ENCODE measurements at regions not wholly inside any gene's neighbourhood (a gene's known extent, or its start where the extent isn't known, plus 50 kb on each side); places are given as distances from the start of the nearest gene placed in this dataset.

GRCh38 chr7:125061776-125062397 is 132.3 kb upstream of the POT1 start (continued):
- TF ChIP-seq CHD1 (IDR thresholded peaks at IDR 0.05; ENCODE audit: low read length) (no peak), C11orf30 (IDR thresholded peaks at IDR 0.05; ENCODE audit: low read depth) (peak; percentile 52; the same call in 1 of the 2 replicates), ZNF830 (CRISPR knock-in tag; IDR thresholded peaks at IDR 0.05) (no peak), CHD2 (IDR thresholded peaks at IDR 0.05; ENCODE audit: low read depth, low read length) (no peak), ZBTB5 (IDR thresholded peaks at IDR 0.05) (no peak), CEBPZ (IDR thresholded peaks at IDR 0.05; ENCODE audit: borderline replicate concordance, low read depth, low read length) (no peak), ZFX (CRISPR knock-in tag; IDR thresholded peaks at IDR 0.05) (no peak), PCBP2 (IDR thresholded peaks at IDR 0.05; ENCODE audit: low read depth, low read length, poor library complexity, severe bottlenecking) (no peak), ZNF740 (CRISPR knock-in tag; IDR thresholded peaks at IDR 0.05) (no peak), ZNF740 (tag; IDR thresholded peaks at IDR 0.05) (no peak), NR2F6 (CRISPR knock-in tag; IDR thresholded peaks at IDR 0.05) (no peak), ZNF785 (CRISPR knock-in tag; IDR thresholded peaks at IDR 0.05) (no peak), SRF (CRISPR knock-in tag; IDR thresholded peaks at IDR 0.05) (no peak), SMARCA4 (IDR thresholded peaks at IDR 0.05) (peak; percentile 73), EGR1 (conservative IDR thresholded peaks at IDR 0.05) (no peak), U2AF1 (optimal IDR thresholded peaks at IDR 0.05; ENCODE audit: low read depth, low read length) (no peak), PML (IDR thresholded peaks at IDR 0.05; ENCODE audit: low read length) (peak; percentile 43; the same call in 1 of the 2 replicates), NFE2 (IDR thresholded peaks at IDR 0.05; ENCODE audit: low read depth) (peak; percentile 85), MCM7 (IDR thresholded peaks at IDR 0.05) (no peak), ADNP (tag; IDR thresholded peaks at IDR 0.05) (no peak), RBM15 (IDR thresholded peaks at IDR 0.05; ENCODE audit: insufficient read depth, low read length) (no peak), FOXA1 (IDR thresholded peaks at IDR 0.05; ENCODE audit: borderline replicate concordance) (no peak), ZNF274 (IDR thresholded peaks at IDR 0.05; ENCODE audit: borderline replicate concordance, low read depth, low read length) (no peak), MAFG (tag; conservative IDR thresholded peaks at IDR 0.05) (peak; percentile 71)
